Left ventricle myocardium inferior (tissue), 1 donor: ENCODE measurements at regions not wholly inside any gene's neighbourhood (a gene's known extent, or its start where the extent isn't known, plus 50 kb on each side); places are given as distances from the start of the nearest gene placed in this dataset.

Experiments
- DNase-seq: peaks from one replicate; pipeline ENCODE4 v3.0.0-alpha.2; 2020
- H3K27ac ChIP-seq: fragments of 200-600 bp; replicated peaks from 2 replicates; pipeline ENCODE4 v1.8.0; 2021
- H3K27me3 ChIP-seq: fragments of 200-600 bp; 2 replicates; pipeline ENCODE4 v1.8.0; 2021; ENCODE audit warnings: low read depth
- H3K36me3 ChIP-seq: fragments of 200-600 bp; 2 replicates; pipeline ENCODE4 v1.8.0; 2021
- H3K4me1 ChIP-seq: fragments of 200-600 bp; 2 replicates; pipeline ENCODE4 v1.8.0; 2021
- H3K4me3 ChIP-seq: fragments of 200-600 bp; 2 replicates; pipeline ENCODE4 v1.8.0; 2021; ENCODE audit warnings: mild to moderate bottlenecking, moderate library complexity
- H3K9me3 ChIP-seq: fragments of 200-600 bp; replicated peaks from 2 replicates; pipeline ENCODE4 v1.8.0; 2021
- intact Hi-C: fragments of 100-400 bp; cut with micrococcal nuclease; formaldehyde crosslinking; loops from one replicate; pipeline ENCODE4 v1.11.0; 2022
- TF ChIP-seq, protein P1 (sequence below): fragments of 200-600 bp; IDR thresholded peaks from 2 replicates; pipeline ENCODE4 v1.8.0; 2021; ENCODE audit warnings: antibody characterized with exemption, mild to moderate bottlenecking, borderline replicate concordance
- donor health status: DM: no; HTN: yes; CAD: no; lungs with severe emphysema.

DNA sequence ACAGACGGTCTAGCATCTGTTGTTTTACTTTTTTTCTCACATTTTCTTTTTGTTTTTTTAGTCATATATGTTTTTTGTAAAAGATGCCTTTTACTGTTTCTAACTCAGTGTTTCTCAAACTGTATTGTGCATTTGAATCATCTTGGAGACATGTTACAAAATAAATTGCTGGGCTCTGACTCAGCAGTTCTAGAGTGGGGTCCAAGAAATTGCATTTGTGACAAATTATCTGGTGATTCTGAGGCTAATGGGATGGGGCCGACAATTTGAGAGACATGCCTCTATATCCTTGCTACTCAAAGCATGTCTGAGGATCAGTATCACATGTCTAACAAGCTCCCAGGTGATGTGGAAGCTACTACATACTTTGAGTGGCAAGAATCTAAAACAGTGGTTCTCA lies 478.8 kb downstream of the PLCL1 start:
- peaks cover 18% of the 10 kb centered on the region for H3K27me3 ChIP-seq
- no peaks in the 10 kb centered on the region for H3K4me1 ChIP-seq
- H3K27ac ChIP-seq, result no peak overlapping the region
- no peak overlapping the region for H3K4me3 ChIP-seq
- intact Hi-C loops, result no loop called here
- TF ChIP-seq, protein P1, sequence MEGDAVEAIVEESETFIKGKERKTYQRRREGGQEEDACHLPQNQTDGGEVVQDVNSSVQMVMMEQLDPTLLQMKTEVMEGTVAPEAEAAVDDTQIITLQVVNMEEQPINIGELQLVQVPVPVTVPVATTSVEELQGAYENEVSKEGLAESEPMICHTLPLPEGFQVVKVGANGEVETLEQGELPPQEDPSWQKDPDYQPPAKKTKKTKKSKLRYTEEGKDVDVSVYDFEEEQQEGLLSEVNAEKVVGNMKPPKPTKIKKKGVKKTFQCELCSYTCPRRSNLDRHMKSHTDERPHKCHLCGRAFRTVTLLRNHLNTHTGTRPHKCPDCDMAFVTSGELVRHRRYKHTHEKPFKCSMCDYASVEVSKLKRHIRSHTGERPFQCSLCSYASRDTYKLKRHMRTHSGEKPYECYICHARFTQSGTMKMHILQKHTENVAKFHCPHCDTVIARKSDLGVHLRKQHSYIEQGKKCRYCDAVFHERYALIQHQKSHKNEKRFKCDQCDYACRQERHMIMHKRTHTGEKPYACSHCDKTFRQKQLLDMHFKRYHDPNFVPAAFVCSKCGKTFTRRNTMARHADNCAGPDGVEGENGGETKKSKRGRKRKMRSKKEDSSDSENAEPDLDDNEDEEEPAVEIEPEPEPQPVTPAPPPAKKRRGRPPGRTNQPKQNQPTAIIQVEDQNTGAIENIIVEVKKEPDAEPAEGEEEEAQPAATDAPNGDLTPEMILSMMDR, result no peak
- no peaks in the 10 kb centered on the region for H3K36me3 ChIP-seq
- no peaks in the 10 kb centered on the region for H3K9me3 ChIP-seq
- DNase-seq, result no peak

DNA sequence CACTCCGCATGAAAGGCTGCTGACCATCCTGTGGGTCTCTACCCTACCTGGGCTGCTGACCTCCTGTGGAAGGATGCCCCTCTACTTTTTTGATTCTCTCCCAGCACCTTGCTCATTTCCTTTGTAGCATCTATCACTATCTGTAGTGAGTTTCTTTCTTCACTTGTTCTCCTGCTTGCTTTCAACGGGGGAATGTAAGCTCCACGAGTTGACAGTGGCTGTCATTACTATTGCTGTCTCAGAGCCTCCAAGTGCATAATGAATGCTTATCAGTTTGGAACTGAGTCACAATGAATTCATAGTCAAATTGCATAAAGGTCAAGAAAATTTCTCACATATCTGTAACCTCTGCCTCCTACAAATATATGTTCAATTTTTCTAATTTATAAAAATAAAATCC lies 477.7 kb downstream of the PLCL1 start:
- intact Hi-C loops, result no loop called here
- peaks cover 18% of the 10 kb centered on the region for H3K27me3 ChIP-seq
- TF ChIP-seq, protein P1, result no peak
- no peaks in the 10 kb centered on the region for H3K36me3 ChIP-seq
- no peaks in the 10 kb centered on the region for H3K9me3 ChIP-seq
- DNase-seq, result no peak
- no peaks in the 10 kb centered on the region for H3K4me1 ChIP-seq
- H3K27ac ChIP-seq, result no peak overlapping the region
- H3K4me3 ChIP-seq, result no peak overlapping the region

DNA sequence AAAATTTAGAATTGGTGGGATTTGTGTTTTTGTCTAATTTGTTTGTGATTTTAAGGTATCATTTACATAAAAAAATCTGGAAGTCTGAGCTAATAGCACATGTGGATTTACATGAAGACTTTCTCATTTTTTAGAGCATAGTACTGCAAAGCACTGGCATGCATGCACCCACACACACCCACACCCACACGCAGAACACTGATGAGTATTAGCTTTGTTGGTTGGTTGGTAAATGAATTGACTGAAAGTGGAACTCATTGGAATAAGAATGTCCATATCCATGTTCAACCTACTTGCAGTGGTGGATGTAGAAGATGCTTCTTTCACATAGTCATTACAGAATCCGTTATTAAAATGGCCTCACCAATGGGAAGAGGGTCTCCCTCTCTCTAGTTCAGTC lies 475.8 kb downstream of the PLCL1 start:
- no peaks in the 10 kb centered on the region for H3K36me3 ChIP-seq
- intact Hi-C loops, result no loop called here
- no peak for DNase-seq
- no peak overlapping the region for H3K4me3 ChIP-seq
- TF ChIP-seq, protein P1, result no peak
- peaks cover 18% of the 10 kb centered on the region for H3K27me3 ChIP-seq
- no peaks in the 10 kb centered on the region for H3K9me3 ChIP-seq
- H3K4me1 ChIP-seq, result no peaks in the 10 kb centered on the region
- H3K27ac ChIP-seq, result no peak overlapping the region

DNA sequence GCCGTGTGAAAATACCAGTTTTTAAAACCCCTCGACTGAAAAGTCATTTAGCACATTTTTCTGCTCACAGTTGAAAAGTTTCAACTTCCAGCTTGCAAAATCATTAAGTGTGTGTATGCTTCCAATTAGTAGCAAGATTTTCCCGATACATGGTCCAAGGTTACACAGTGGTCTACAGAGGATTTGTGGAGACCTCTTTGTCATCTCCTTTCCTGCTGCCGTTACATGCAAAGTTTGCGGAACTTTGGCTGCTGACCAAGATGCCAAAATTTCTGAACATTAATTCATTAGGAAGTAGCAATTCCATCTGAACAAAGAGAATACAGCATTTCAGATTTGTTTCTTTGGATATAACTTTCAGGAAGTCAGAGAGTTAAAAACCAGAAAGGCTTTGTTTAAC lies 474.6 kb downstream of the PLCL1 start:
- H3K27ac ChIP-seq, result no peak overlapping the region
- no peak for DNase-seq
- H3K36me3 ChIP-seq, result no peaks in the 10 kb centered on the region
- intact Hi-C loops, result no loop called here
- no peak overlapping the region for H3K4me3 ChIP-seq
- H3K27me3 ChIP-seq, result peaks cover 14% of the 10 kb centered on the region
- no peaks in the 10 kb centered on the region for H3K9me3 ChIP-seq
- no peaks in the 10 kb centered on the region for H3K4me1 ChIP-seq
- TF ChIP-seq, protein P1, result no peak

DNA sequence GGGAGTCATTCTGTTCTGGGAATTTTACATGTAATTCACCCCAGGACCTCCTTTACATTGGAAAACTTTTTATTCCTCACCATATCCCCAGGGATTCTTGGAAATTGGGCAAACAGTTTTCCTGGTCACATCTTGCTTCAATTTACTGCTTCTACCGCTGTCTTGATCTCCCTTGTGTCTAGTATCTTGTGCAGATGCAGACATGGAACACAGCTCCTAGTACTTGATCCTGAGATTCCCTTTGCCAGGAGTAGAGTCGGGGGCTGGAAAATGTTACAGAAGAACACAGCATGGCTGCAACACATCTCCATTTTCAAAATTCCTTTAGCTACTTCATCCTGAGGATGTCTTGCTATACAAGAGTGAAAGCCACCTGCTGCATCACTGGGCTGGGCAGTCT lies 472.8 kb downstream of the PLCL1 start:
- H3K4me1 ChIP-seq, result no peaks in the 10 kb centered on the region

More for the DNA sequence above, 472.8 kb downstream of the PLCL1 start:
- no peak for DNase-seq
- peaks cover 6% of the 10 kb centered on the region for H3K27me3 ChIP-seq
- no peaks in the 10 kb centered on the region for H3K9me3 ChIP-seq
- H3K4me3 ChIP-seq, result no peak overlapping the region
- TF ChIP-seq, protein P1, result no peak
- no peak overlapping the region for H3K27ac ChIP-seq
- H3K36me3 ChIP-seq, result no peaks in the 10 kb centered on the region
- intact Hi-C loops, result no loop called here
